ENCODE measurements at regions not wholly inside any gene's neighbourhood (a gene's known extent, or its start where the extent isn't known, plus 50 kb on each side); places are given as distances from the start of the nearest gene placed in this dataset.

DNA sequence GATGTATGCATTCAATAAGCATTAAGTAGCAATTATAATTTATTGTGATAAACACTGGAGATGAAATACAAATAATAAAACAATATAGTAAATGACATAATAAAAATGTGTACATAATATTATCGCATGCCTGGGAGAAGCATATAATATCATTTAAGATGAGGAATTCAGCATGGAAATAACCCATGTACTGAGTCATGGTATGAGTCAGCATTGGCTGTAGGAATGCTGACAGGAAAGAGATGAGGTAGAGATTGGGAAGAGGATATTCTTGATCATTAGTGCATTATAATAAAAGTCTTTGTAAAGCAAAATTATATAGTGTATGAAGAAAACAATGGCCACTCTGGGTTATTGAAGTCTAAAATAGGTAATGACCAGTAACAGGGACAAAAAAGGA, 82.8 kb downstream of the MAGEB10 start:
- Histone ChIP-seq H2AFZ (ENCODE audit: low read length) (no peak overlapping the region), H3K4me1 (ENCODE audit: insufficient read depth, low read length) (peaks cover 15% of the 10 kb centered on the region), H3K9ac (ENCODE audit: low read length) (no peak overlapping the region), H3K36me3 (ENCODE audit: low read depth, low read length) (no peaks in the 10 kb centered on the region), H4K20me1 (ENCODE audit: low read length) (no peaks in the 10 kb centered on the region), H3F3A (ENCODE audit: low read length, unreplicated experiment) (no peaks in the 10 kb centered on the region), H3K9me2 (replicated peaks; ENCODE audit: low read length) (no peaks in the 10 kb centered on the region), H3K27me3 (ENCODE audit: low read length) (no peaks in the 10 kb centered on the region), H3K4me2 (ENCODE audit: low read length) (peak overlapping the region; percentile 61), H3K9me3 (ENCODE audit: low read length) (no peaks in the 10 kb centered on the region), H3K79me2 (ENCODE audit: low read length) (no peaks in the 10 kb centered on the region), H3K4me3 (ENCODE audit: low read length) (no peak overlapping the region), H3K27ac (ENCODE audit: low read length) (peak overlapping the region; percentile 51)
- CTCF ChIA-PET, result no interaction called here
- TF ChIP-seq, protein P1, sequence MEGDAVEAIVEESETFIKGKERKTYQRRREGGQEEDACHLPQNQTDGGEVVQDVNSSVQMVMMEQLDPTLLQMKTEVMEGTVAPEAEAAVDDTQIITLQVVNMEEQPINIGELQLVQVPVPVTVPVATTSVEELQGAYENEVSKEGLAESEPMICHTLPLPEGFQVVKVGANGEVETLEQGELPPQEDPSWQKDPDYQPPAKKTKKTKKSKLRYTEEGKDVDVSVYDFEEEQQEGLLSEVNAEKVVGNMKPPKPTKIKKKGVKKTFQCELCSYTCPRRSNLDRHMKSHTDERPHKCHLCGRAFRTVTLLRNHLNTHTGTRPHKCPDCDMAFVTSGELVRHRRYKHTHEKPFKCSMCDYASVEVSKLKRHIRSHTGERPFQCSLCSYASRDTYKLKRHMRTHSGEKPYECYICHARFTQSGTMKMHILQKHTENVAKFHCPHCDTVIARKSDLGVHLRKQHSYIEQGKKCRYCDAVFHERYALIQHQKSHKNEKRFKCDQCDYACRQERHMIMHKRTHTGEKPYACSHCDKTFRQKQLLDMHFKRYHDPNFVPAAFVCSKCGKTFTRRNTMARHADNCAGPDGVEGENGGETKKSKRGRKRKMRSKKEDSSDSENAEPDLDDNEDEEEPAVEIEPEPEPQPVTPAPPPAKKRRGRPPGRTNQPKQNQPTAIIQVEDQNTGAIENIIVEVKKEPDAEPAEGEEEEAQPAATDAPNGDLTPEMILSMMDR (conservative IDR thresholded peaks at IDR 0.05; ENCODE audit: low read depth, low read length), result no peak
- TF ChIP-seq EZH2 (IDR thresholded peaks at IDR 0.05; ENCODE audit: low read length, unreplicated experiment) (no peak), EZH2phosphoT487 (IDR thresholded peaks at IDR 0.05; ENCODE audit: borderline replicate concordance, low read length) (no peak)
- no TSS peak for BruUV-seq (replicated peaks)
- POLR2A ChIA-PET (ENCODE audit: unreplicated experiment), result interaction anchor here (0.7 kb wide), 1 partner anchor 297 kb away, joined by 4 read pairs; no protein-coding TSS in a partner anchor
- DNase-seq (peak; percentile 86), ATAC-seq (peak; percentile 95)
- intact Hi-C loops (cut with micrococcal nuclease), result no loop called here

DNA sequence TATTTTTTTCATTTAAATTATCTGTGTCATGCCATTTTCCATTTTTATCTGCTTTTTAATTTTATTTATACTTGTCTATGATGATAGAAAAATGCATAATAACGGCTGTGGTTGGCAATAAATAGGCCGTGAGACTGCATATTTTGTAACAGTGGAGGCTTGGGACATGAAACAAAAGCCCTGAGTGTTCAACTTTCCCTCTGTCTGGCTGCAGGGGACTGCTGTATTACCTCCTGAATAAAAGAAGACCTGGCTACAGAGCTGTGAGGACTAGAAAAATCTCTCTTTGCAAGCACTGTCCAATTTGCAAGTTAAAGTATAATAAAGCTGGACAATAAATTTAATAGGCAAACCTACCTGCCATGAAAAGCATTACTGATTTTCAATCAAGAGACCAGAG, 82.1 kb downstream of the MAGEB10 start:
- peak; percentile 57 for ATAC-seq
- ChIA-PET CTCF (no interaction called here), POLR2A (ENCODE audit: unreplicated experiment) (interaction anchor here (0.7 kb wide), 1 partner anchor 119 kb away, joined by 6 read pairs; no protein-coding TSS in a partner anchor)
- H3K4me3 ChIP-seq (ENCODE audit: low read length), result no peak overlapping the region
- DNase-seq, result no peak
- H4K20me1 ChIP-seq (ENCODE audit: low read length), result no peaks in the 10 kb centered on the region
- H3F3A ChIP-seq (ENCODE audit: low read length, unreplicated experiment), result no peaks in the 10 kb centered on the region
- no peaks in the 10 kb centered on the region for H3K36me3 ChIP-seq (ENCODE audit: low read depth, low read length)
- peak overlapping the region; percentile 61 for H3K4me2 ChIP-seq (ENCODE audit: low read length)
- no peaks in the 10 kb centered on the region for H3K79me2 ChIP-seq (ENCODE audit: low read length)
- no peaks in the 10 kb centered on the region for H3K9me3 ChIP-seq (ENCODE audit: low read length)
- H3K4me1 ChIP-seq (ENCODE audit: insufficient read depth, low read length), result peaks cover 15% of the 10 kb centered on the region
- no peak overlapping the region for H3K9ac ChIP-seq (ENCODE audit: low read length)
- intact Hi-C loops (cut with micrococcal nuclease), result no loop called here
- TF ChIP-seq, protein P1 (conservative IDR thresholded peaks at IDR 0.05; ENCODE audit: low read depth, low read length), result no peak
- TF ChIP-seq EZH2 (IDR thresholded peaks at IDR 0.05; ENCODE audit: low read length, unreplicated experiment) (no peak), EZH2phosphoT487 (IDR thresholded peaks at IDR 0.05; ENCODE audit: borderline replicate concordance, low read length) (no peak)
- 0 out of 2 replicates have a peak overlapping the region, but pooled peaks have one; percentile 12 for H2AFZ ChIP-seq (ENCODE audit: low read length)
- H3K27ac ChIP-seq (ENCODE audit: low read length), result peak overlapping the region; percentile 51
- BruUV-seq (replicated peaks), result no TSS peak
- H3K9me2 ChIP-seq (replicated peaks; ENCODE audit: low read length), result no peaks in the 10 kb centered on the region
- H3K27me3 ChIP-seq (ENCODE audit: low read length), result no peaks in the 10 kb centered on the region

GRCh38 chrX:27884654-27885053, 76.9 kb downstream of the MAGEB10 start:
- ChIA-PET CTCF (no interaction called here), POLR2A (ENCODE audit: unreplicated experiment) (no interaction called here)
- no peaks in the 10 kb centered on the region for H3K9me3 ChIP-seq (ENCODE audit: low read length)
- H3K4me2 ChIP-seq (ENCODE audit: low read length), result no peak overlapping the region
- H3K9ac ChIP-seq (ENCODE audit: low read length), result no peak overlapping the region
- no peaks in the 10 kb centered on the region for H3K36me3 ChIP-seq (ENCODE audit: low read depth, low read length)
- DNase-seq (no peak), ATAC-seq (no peak)
- no peak overlapping the region for H2AFZ ChIP-seq (ENCODE audit: low read length)
- intact Hi-C loops (cut with micrococcal nuclease), result no loop called here
- H3K27ac ChIP-seq (ENCODE audit: low read length), result no peak overlapping the region
- no TSS peak for BruUV-seq (replicated peaks)
- no peaks in the 10 kb centered on the region for H3K4me1 ChIP-seq (ENCODE audit: insufficient read depth, low read length)
- H3K79me2 ChIP-seq (ENCODE audit: low read length), result no peaks in the 10 kb centered on the region
- H3F3A ChIP-seq (ENCODE audit: low read length, unreplicated experiment), result no peaks in the 10 kb centered on the region
- no peak overlapping the region for H3K4me3 ChIP-seq (ENCODE audit: low read length)
- TF ChIP-seq EZH2 (IDR thresholded peaks at IDR 0.05; ENCODE audit: low read length, unreplicated experiment) (no peak), EZH2phosphoT487 (IDR thresholded peaks at IDR 0.05; ENCODE audit: borderline replicate concordance, low read length) (no peak)
- TF ChIP-seq, protein P1 (conservative IDR thresholded peaks at IDR 0.05; ENCODE audit: low read depth, low read length), result no peak
- H3K27me3 ChIP-seq (ENCODE audit: low read length), result no peaks in the 10 kb centered on the region
- no peaks in the 10 kb centered on the region for H4K20me1 ChIP-seq (ENCODE audit: low read length)
- H3K9me2 ChIP-seq (replicated peaks; ENCODE audit: low read length), result no peaks in the 10 kb centered on the region

All from PC-3 (cell line).